Endothelial cell of hepatic sinusoid (primary cell): ENCODE measurements at regions not wholly inside any gene's neighbourhood (a gene's known extent, or its start where the extent isn't known, plus 50 kb on each side); places are given as distances from the start of the nearest gene placed in this dataset.

Experiments used
- in situ Hi-C: cut with HindIII; loops from 2 replicates; pipeline ENCODE4 v1.10.0; 2017; ENCODE audit warnings: low sequenced_read_pairs

- in situ Hi-C loops, result no loop called here
Measured at GRCh38 chr15:58294681-58295254, 137.0 kb upstream of the LIPC start.

DNA sequence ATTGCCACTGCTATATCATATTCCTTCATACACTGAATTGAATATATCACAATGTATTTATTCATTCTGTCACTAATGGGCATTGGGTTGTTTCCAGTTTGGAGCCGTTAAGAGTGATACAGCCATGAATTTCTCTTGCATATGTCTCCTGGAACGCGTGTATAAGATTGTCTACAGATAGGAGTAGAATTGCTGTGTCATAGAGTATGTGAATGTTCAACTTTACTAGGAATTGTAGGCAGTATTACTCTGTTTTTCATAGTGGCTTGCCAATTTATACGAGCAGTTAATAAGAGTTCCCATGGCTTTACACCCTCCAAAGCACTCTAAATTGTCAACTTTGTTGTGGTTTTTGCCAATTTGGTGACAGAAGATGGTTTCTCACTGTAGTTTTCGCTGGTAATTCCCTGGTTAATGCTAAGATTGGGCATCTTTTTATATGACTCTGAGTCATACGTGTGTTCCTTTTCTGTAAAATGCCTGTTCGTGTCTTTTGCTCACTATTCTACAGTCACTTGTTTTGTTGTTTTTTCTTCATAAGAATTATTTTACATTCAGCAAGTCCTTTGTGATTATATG, 136.1 kb upstream of the LIPC start:
- in situ Hi-C loops, result no loop called here

DNA sequence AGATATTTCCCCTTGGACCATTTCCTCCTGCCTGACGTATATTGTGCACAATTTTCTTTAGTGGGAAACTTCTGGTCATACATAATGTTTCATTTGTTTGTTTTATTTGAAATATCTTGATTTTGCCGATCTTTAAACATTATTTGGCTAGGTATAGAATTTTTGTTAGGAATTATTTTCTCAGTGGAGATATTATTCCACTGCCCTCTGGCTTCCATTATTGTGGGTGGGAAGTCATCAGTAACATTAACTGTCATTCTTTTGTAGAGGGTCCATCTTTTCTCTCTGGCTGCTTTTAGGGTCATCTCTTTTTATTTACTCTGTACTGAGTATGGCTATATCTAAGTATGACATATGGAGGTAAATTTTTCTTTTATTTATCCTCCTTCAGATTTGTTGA, 135.5 kb upstream of the LIPC start:
- in situ Hi-C loops, result no loop called here

- in situ Hi-C loops, result no loop called here
Measured at GRCh38 chr15:58297639-58298038, 134.2 kb upstream of the LIPC start.

DNA sequence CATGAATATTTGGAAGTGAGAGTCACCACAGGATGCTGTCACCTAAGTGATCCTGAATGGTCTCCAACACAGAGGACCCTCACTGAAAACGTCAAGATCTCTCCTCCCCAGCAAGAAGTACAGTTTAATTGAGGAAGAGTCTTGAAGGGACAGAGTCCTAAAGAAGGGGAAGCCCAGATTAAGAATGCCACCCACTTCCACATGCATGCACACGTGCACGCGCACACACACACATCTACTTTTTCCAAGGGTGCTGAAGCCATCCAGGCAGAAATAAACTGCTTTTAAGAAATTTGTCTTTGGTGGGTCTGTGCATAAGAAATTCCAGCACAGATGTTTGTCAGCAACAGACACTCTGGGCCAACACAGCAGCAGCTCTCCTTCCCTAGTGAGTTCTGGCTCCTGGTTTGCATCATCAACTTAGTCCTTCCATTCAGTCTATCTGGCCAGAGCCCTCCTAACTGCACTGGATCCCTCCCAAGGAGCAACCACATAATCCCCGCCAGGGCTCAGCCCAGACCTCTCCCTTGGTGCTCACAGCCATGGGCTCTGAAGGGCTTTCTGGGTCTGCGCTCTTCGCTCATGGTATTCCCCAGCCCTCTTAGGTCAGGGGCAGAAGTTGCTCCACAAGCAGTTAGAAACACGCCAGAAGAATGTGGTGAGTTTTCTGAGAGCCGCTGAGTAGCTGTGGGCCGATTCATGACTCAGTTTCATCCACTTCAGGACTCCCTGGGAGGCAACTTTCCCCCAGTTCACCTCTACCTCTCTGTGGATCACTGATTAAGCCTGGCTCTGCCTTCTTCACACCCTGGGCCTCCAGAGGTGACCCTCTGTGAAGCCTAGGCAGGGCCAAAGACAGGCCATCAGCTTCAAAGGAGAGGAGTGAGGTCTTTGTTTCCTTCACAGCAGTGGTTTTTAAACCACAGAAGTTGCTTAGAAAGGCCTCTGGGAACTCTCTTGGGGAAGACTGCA, 132.6 kb upstream of the LIPC start:
- in situ Hi-C loops, result no loop called here

GRCh38 chr15:58302832-58303231, 129.0 kb upstream of the LIPC start:
- in situ Hi-C loops, result no loop called here

- in situ Hi-C loops, result no loop called here
Measured at GRCh38 chr15:58303236-58303635, 128.6 kb upstream of the LIPC start.

- in situ Hi-C loops, result no loop called here
Measured at GRCh38 chr15:58306591-58307312, 125.0 kb upstream of the LIPC start.

- in situ Hi-C loops, result no loop called here
Measured at GRCh38 chr15:58307313-58307961, 124.4 kb upstream of the LIPC start.

DNA sequence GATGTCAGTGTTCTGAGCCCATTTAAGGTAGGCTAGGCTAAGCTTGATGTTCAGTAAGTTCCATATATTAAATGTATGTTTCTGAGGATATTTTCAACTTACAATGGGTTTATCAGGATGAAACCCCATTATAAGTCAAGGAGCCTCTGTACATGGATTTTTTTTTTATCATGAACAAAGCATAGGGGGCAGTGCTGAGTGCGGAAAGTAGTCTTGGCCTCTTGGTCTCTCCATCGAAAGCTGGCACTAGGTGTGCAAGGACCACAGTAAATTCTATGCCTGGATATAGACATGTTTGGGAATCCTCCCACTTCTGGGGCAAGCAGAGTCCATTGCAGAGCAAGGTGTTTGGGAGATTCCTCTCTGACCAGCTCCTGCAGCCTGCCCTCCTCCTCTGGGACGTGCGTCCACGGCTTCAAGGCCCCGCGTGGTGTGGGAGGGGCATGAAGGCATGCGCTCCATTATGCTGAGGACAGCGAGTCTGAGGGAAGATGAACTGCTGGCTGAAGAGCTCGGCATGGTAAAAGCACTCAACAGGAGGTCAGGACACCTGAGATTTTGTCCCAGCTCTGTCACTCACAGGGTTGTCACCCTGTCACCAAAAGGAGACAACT, 122.9 kb upstream of the LIPC start:
- in situ Hi-C loops, result no loop called here

- in situ Hi-C loops, result no loop called here
Measured at GRCh38 chr15:58309963-58310928, 121.5 kb upstream of the LIPC start.

DNA sequence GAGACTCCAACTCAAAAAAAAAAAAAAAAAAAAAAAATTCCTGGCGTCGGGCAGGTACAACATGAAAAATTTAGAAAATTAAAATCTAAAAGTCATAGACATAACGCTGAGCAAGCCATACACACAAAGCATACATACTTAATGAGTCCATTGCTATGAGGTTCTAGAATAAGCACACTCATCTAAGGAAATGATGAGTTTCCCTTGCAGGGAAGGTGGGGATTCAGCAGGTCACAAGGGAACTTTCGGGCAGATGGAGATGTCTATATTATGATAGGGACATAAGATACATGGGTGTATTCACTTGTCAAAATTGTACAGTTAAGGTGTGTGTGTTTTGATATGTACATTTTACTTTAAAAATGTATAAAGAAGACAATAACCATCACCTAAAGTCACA, 120.2 kb upstream of the LIPC start:
- in situ Hi-C loops, result no loop called here

- in situ Hi-C loops, result no loop called here
Measured at GRCh38 chr15:58312031-58312430, 119.8 kb upstream of the LIPC start.

DNA sequence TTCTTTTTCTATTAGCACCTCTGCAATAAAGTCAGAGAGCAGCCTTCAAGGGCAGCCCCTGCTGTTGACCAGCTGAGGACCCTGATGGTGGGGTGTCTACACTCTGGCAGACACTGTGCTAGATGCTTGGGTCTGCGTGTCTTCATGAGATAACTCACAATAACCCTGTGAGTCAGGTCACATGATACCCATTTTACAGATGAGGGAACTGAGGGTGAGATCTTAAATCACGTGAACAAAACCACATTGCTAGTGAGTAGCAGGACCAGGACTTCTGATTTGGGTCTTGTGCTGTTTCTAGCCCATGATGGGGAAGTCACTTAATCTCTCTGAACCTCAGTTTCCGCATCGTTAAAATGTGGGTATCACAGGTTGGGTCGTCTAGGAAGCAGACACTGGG, 118.5 kb upstream of the LIPC start:
- in situ Hi-C loops, result no loop called here

GRCh38 chr15:58313810-58314592, 117.8 kb upstream of the LIPC start:
- in situ Hi-C loops, result no loop called here

GRCh38 chr15:58314593-58315216, 117.1 kb upstream of the LIPC start:
- in situ Hi-C loops, result no loop called here

- in situ Hi-C loops, result no loop called here
Measured at GRCh38 chr15:58318517-58318916, 113.3 kb upstream of the LIPC start.

GRCh38 chr15:58321034-58321433, 110.8 kb upstream of the LIPC start:
- in situ Hi-C loops, result no loop called here
